ENCODE measurements at regions not wholly inside any gene's neighbourhood (a gene's known extent, or its start where the extent isn't known, plus 50 kb on each side); places are given as distances from the start of the nearest gene placed in this dataset.
"Not testable (repeated sequence)": the region's sequence is repeated elsewhere in the genome, so short reads cannot be mapped to it uniquely, and the experiment has no call there.

DNA sequence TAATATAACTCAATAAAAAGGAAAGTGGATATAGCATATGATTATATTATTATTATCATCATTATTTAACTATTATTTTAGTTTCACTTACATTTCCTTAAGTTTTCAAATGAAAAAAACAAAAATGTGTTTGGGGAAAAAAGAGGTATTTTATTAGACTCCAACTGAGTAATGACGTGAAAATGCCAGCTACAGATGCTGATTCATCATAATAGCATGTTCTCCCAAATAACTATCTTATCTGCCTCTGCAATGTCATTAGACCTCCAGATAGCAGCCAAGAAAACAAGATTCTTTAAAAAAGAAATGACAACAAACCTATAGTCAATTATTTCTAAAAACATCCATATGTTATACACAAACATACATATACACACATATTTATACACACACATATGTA is 1071.9 kb upstream of the TMPRSS15 start:
- DNase-seq (ENCODE audit: low read depth): no peak
- no peak overlapping the region for H3K4me3 ChIP-seq (ENCODE audit: control insufficient read depth, low read depth, low read length)
- TF ChIP-seq, protein P1, sequence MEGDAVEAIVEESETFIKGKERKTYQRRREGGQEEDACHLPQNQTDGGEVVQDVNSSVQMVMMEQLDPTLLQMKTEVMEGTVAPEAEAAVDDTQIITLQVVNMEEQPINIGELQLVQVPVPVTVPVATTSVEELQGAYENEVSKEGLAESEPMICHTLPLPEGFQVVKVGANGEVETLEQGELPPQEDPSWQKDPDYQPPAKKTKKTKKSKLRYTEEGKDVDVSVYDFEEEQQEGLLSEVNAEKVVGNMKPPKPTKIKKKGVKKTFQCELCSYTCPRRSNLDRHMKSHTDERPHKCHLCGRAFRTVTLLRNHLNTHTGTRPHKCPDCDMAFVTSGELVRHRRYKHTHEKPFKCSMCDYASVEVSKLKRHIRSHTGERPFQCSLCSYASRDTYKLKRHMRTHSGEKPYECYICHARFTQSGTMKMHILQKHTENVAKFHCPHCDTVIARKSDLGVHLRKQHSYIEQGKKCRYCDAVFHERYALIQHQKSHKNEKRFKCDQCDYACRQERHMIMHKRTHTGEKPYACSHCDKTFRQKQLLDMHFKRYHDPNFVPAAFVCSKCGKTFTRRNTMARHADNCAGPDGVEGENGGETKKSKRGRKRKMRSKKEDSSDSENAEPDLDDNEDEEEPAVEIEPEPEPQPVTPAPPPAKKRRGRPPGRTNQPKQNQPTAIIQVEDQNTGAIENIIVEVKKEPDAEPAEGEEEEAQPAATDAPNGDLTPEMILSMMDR (IDR thresholded peaks at IDR 0.05; ENCODE audit: control insufficient read depth, insufficient read depth, low read depth, low read length, missing control alignments): no peak

DNA sequence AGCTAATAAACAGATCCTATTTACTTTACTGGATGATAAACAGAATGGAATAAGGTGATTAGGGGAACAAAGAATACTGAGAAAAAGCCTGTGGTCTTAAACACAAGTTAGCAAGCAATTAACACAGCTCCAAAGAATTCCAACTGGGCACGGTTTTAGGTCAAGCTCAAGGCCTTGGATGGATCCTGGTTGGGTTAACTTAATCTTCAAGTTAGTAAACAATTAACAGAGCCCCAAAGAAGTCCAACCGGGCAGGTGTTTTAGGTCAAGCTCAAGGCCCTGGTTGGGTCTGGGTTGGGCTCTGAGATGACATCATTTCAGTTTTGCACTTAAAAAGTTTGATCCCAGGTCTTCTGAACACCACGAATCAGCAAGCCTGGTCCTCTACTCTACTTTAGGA is 1086.3 kb upstream of the TMPRSS15 start:
- TF ChIP-seq, protein P1 (IDR thresholded peaks at IDR 0.05; ENCODE audit: control insufficient read depth, insufficient read depth, low read depth, low read length, missing control alignments): no peak
- no peak overlapping the region for H3K4me3 ChIP-seq (ENCODE audit: control insufficient read depth, low read depth, low read length)
- no peak for DNase-seq (ENCODE audit: low read depth)

DNA sequence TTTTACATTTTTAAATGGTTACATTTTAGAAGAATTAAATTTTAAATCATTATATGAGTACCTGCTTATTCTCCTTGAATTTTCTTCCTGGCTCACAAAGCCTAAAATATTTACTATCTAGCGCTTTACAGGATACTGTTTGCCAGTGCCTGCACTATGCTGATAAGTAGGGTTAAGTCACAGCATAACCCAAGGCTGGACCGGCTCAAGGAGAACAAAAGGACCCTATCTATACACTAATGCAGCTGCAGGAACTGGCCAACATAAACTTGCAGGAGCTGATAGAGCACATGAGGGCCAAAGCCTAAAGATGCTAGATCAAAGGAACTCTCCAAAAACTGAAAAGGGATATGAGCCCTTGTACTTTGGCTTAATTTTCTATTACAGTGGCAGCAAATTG is 1086.9 kb upstream of the TMPRSS15 start:
- DNase-seq (ENCODE audit: low read depth): no peak
- H3K4me3 ChIP-seq (ENCODE audit: control insufficient read depth, low read depth, low read length): no peak overlapping the region
- TF ChIP-seq, protein P1 (IDR thresholded peaks at IDR 0.05; ENCODE audit: control insufficient read depth, insufficient read depth, low read depth, low read length, missing control alignments): no peak

DNA sequence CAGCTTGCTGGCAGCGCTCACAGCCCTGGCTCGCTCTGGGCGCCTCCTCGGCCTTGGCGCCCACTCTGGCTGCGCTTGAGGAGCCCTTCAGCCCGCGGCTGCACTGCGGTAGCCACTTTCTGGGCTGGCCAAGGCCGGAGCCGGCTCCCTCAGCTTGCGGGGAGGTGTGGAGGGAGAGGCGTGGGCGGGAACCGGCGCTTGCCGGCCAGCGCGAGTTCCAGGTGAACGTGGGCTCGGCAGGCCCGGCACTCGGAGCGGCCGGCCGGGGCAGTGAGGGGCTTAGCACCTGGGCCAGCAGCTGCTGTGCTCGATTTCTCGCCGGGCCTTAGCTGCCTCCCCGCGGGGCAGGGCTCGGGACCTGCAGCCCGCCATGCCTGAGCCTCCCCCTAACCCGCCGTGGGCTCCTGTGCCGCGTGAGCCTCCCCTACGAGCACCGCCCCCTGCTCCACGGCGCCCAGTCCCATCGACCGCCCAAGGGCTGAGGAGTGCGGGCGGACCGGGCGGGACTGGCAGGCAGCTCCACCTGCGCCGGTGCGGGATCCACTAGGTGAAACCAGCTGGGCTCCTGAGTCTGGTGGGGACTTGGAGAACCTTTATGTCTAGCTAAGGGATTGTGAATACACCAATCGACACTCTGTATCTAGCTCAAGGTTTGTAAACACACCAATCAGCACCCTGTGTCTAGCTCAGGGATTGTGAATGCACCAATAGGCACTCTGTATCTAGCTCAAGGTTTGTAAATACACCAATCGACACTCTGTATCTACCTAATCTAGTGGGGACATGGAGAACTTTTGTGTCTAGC is 1090.1 kb upstream of the TMPRSS15 start:
- not testable (repeated sequence) for H3K4me3 ChIP-seq (ENCODE audit: control insufficient read depth, low read depth, low read length)

DNA sequence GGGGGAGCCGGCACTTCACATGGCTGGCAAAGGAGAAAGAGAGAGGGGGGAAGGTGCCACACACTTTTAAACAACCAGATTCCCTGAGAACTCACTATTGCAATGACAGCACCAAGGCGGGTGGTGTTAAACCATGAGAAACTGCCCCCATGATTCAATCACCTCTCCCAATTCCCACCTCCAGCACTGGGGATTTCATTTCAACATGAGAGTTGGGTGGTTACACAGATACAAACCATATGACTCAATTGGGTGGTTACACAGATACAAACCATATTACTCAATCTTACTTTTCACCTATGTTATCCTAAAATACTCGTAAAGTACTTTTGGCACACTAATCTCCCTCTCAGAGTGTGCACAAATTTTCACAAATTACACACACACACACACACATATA is 1097.5 kb upstream of the TMPRSS15 start:
- H3K4me3 ChIP-seq (ENCODE audit: control insufficient read depth, low read depth, low read length): no peak overlapping the region
- no peak for DNase-seq (ENCODE audit: low read depth)
- TF ChIP-seq, protein P1 (IDR thresholded peaks at IDR 0.05; ENCODE audit: control insufficient read depth, insufficient read depth, low read depth, low read length, missing control alignments): no peak

More for the DNA sequence above, 1090.1 kb upstream of the TMPRSS15 start:
- DNase-seq (ENCODE audit: low read depth): not testable (repeated sequence)

DNA sequence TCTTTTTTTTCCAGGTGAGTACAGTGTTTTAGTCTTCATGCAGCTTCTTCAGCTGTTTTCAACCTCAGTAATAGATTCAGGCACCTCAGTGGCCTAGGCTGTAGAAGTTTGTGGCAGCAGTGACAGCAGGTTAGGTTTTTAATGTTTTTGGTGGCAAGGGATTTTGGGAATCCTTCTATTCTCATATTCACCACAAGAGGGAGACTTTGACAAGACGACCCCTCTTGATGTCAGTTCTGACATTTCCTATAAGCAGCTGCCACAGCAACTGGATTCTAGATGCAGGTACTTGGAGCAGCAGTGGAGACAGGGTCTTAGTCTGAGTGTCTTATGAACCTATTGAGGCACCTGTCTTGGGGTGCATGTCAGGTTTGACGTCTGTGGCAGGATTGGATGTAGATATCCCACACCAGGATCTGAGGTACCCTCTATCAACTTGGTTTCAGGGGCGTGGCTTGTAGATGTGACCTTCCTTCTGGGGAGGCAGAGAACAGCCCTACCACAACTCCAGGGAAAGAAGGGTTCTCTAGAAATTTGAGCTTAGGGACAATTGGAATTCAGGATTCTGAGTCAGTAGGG is 1104.2 kb upstream of the TMPRSS15 start:
- no peak for DNase-seq (ENCODE audit: low read depth)
- TF ChIP-seq, protein P1 (IDR thresholded peaks at IDR 0.05; ENCODE audit: control insufficient read depth, insufficient read depth, low read depth, low read length, missing control alignments): no peak
- no peak overlapping the region for H3K4me3 ChIP-seq (ENCODE audit: control insufficient read depth, low read depth, low read length)

DNA sequence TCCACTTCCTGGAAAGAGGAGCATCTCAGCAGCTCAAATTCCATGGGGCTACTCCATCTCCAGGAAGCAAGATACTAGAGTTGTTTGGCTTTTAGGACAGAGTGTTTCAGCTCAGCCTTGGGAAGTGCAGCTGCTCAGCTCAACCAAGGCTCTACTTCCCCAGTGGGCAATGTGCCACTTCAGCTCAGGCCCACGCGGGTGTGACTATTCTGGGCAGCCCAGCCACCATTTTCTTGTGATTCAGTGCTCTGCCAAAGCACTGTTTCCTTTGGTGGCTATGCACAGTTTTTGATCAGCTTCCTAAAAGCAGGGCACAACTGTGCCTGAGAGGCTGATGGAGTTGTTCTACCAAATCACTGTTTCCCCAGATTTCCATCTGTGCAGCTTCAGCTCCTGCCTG is 1104.9 kb upstream of the TMPRSS15 start:
- no peak for DNase-seq (ENCODE audit: low read depth)
- TF ChIP-seq, protein P1 (IDR thresholded peaks at IDR 0.05; ENCODE audit: control insufficient read depth, insufficient read depth, low read depth, low read length, missing control alignments): no peak
- no peak overlapping the region for H3K4me3 ChIP-seq (ENCODE audit: control insufficient read depth, low read depth, low read length)
